Osteoblast (primary cell): ENCODE measurements at regions not wholly inside any gene's neighbourhood (a gene's known extent, or its start where the extent isn't known, plus 50 kb on each side); places are given as distances from the start of the nearest gene placed in this dataset.

Experiments
- DNase-seq: peaks from one replicate; pipeline ENCODE4 v3.0.0; 2011; ENCODE audit warnings: low spot score, mixed read lengths; ENCODE audit not compliant: insufficient read length; ENCODE audit errors: missing footprints
- H2AFZ ChIP-seq: 2 replicates; pipeline ENCODE4 v1.6.0; 2011; ENCODE audit warnings: mild to moderate bottlenecking, low read length
- H3K27ac ChIP-seq: 2 replicates; pipeline ENCODE4 v1.5.1; 2011; ENCODE audit warnings: mild to moderate bottlenecking, low read depth, low read length, moderate library complexity
- H3K27me3 ChIP-seq: 2 replicates; pipeline ENCODE4 v1.6.0; 2012; ENCODE audit warnings: mild to moderate bottlenecking, control low read depth, inconsistent platforms, low read length, moderate library complexity; ENCODE audit not compliant: insufficient read depth
- H3K36me3 ChIP-seq: 2 replicates; pipeline ENCODE4 v1.5.1; 2011; ENCODE audit warnings: mild to moderate bottlenecking, low read length, control low read depth, moderate library complexity; ENCODE audit not compliant: insufficient read depth
- H3K4me1 ChIP-seq: 2 replicates; pipeline ENCODE4 v1.5.1; 2011; ENCODE audit warnings: mild to moderate bottlenecking, low read length, control low read depth, moderate library complexity; ENCODE audit not compliant: insufficient read depth
- H3K4me2 ChIP-seq: 2 replicates; pipeline ENCODE4 v1.6.0; 2011; ENCODE audit warnings: mild to moderate bottlenecking, low read length; ENCODE audit not compliant: insufficient read depth
- H3K4me3 ChIP-seq: fragments of 200-600 bp; sonication (generic); 3 replicates; pipeline ENCODE4 v1.5.1; 2012; ENCODE audit warnings: mild to moderate bottlenecking, low read length, inconsistent platforms; ENCODE audit not compliant: insufficient read depth
- H3K79me2 ChIP-seq: 2 replicates; pipeline ENCODE4 v1.6.0; 2012; ENCODE audit warnings: mild to moderate bottlenecking, low read length, control low read depth, inconsistent platforms; ENCODE audit not compliant: insufficient read depth
- H3K9me3 ChIP-seq: 2 replicates; pipeline ENCODE4 v1.5.1; 2011; ENCODE audit warnings: low read depth, low read length, control low read depth
- H4K20me1 ChIP-seq: 2 replicates; pipeline ENCODE4 v1.6.0; 2012; ENCODE audit warnings: mild to moderate bottlenecking, low read length, control low read depth; ENCODE audit not compliant: insufficient read depth
- CTCF ChIP-seq: IDR thresholded peaks from 2 replicates; pipeline ENCODE4 v1.5.1; 2011; ENCODE audit warnings: mild to moderate bottlenecking, low read depth, low read length, moderate library complexity; ENCODE audit errors: extremely low read depth

- H3K79me2 ChIP-seq: no peaks in the 10 kb centered on the region
- TF ChIP-seq CTCF: no peak
- DNase-seq: no peak
Observed at GRCh38 chr4:122259849-122260248, 107.7 kb downstream of the BLTP1 start.

GRCh38 chr4:122276359-122276758 lies 102.5 kb upstream of the ADAD1 start:
- Histone ChIP-seq H3K79me2 (no peaks in the 10 kb centered on the region), H3K27me3 (no peaks in the 10 kb centered on the region), H3K4me2 (no peak overlapping the region), H3K36me3 (peaks cover 24% of the 10 kb centered on the region), H3K27ac (no peak overlapping the region), H3K9me3 (no peaks in the 10 kb centered on the region), H3K4me1 (no peaks in the 10 kb centered on the region), H4K20me1 (no peaks in the 10 kb centered on the region), H3K4me3 (no peak overlapping the region), H2AFZ (no peak overlapping the region)
- DNase-seq: no peak
- TF ChIP-seq CTCF: no peak

More at GRCh38 chr4:122259849-122260248, 107.7 kb downstream of the BLTP1 start:
- no peaks in the 10 kb centered on the region for H3K9me3 ChIP-seq
- no peak overlapping the region for H3K4me3 ChIP-seq
- no peak overlapping the region for H3K4me2 ChIP-seq
- H3K4me1 ChIP-seq: no peaks in the 10 kb centered on the region
- H3K27me3 ChIP-seq: no peaks in the 10 kb centered on the region
- no peak overlapping the region for H2AFZ ChIP-seq
- no peak overlapping the region for H3K27ac ChIP-seq
- H4K20me1 ChIP-seq: no peaks in the 10 kb centered on the region
- peaks cover 28% of the 10 kb centered on the region for H3K36me3 ChIP-seq

- TF ChIP-seq CTCF: no peak
- Histone ChIP-seq H3K36me3 (peaks cover 14% of the 10 kb centered on the region), H3K79me2 (no peaks in the 10 kb centered on the region), H3K4me2 (no peak overlapping the region), H4K20me1 (no peaks in the 10 kb centered on the region), H3K4me1 (no peaks in the 10 kb centered on the region), H2AFZ (no peak overlapping the region), H3K27me3 (no peaks in the 10 kb centered on the region), H3K9me3 (no peaks in the 10 kb centered on the region), H3K4me3 (no peak overlapping the region), H3K27ac (no peak overlapping the region)
- no peak for DNase-seq
Observed at GRCh38 chr4:122278976-122279375, 99.8 kb upstream of the ADAD1 start.

- Histone ChIP-seq H3K27me3 (no peaks in the 10 kb centered on the region), H3K27ac (no peak overlapping the region), H3K4me1 (no peaks in the 10 kb centered on the region), H2AFZ (no peak overlapping the region), H3K36me3 (peaks cover 12% of the 10 kb centered on the region), H3K79me2 (no peaks in the 10 kb centered on the region), H4K20me1 (no peaks in the 10 kb centered on the region), H3K4me3 (no peak overlapping the region), H3K4me2 (no peak overlapping the region), H3K9me3 (no peaks in the 10 kb centered on the region)
- TF ChIP-seq CTCF: no peak
- no peak for DNase-seq
Observed at GRCh38 chr4:122279670-122280069, 99.1 kb upstream of the ADAD1 start.
